H1 (cell line): ENCODE measurements at regions not wholly inside any gene's neighbourhood (a gene's known extent, or its start where the extent isn't known, plus 50 kb on each side); places are given as distances from the start of the nearest gene placed in this dataset.

ENCODE experiments used
- CTCF ChIA-PET: fragments of 300-600 bp; sonication (Branson Sonifier 250); formaldehyde crosslinking; loops from one replicate; lab custom pipeline; 2021; ENCODE audit not compliant: partially characterized antibody; lab: Charles Lee
- POLR2A ChIA-PET: fragments of 300-600 bp; sonication (Branson Sonifier 250); formaldehyde crosslinking; loops from one replicate; lab custom pipeline; 2021; ENCODE audit warnings: inconsistent platforms; ENCODE audit not compliant: partially characterized antibody; lab: Charles Lee
- DNase-seq, 2 experiments: peaks; one replicate each; pipeline versions ENCODE4 v3.0.0 to v3.0.0-alpha.2; 2010 to 2022; ENCODE audit warnings: low spot score in 2 of 2, low read depth in 1 of 2, mixed read lengths in 1 of 2
- FAIRE-seq: peaks from 2 replicates; lab custom pipeline; 2011; peaks lifted over from hg19 to GRCh38; lab: Jason Lieb, UNC
- H2AFZ ChIP-seq: 2 replicates; pipeline ENCODE4 v1.8.1; 2012; ENCODE audit warnings: low read length, inconsistent platforms
- H2AK5ac ChIP-seq: 2 replicates; pipeline ENCODE4 v1.6.1; 2013; ENCODE audit warnings: low read depth, low read length
- H2BK120ac ChIP-seq: replicated peaks from 2 replicates; pipeline ENCODE3; 2013; ENCODE audit warnings: low read depth, low read length, inconsistent platforms
- H2BK12ac ChIP-seq: 2 replicates; pipeline ENCODE4 v1.6.1; 2013; ENCODE audit warnings: low read depth, low read length
- H2BK15ac ChIP-seq: 2 replicates; pipeline ENCODE4 v1.6.1; 2013; ENCODE audit warnings: low read length
- H2BK20ac ChIP-seq: 2 replicates; pipeline ENCODE4 v1.6.1; 2013; ENCODE audit warnings: low read length
- H2BK5ac ChIP-seq: 2 replicates; pipeline ENCODE4 v1.6.1; 2013; ENCODE audit warnings: low read depth, low read length
- H3K14ac ChIP-seq: 2 replicates; pipeline ENCODE4 v1.6.1; 2013; ENCODE audit warnings: inconsistent platforms; ENCODE audit not compliant: insufficient read length
- H3K18ac ChIP-seq: 2 replicates; pipeline ENCODE4 v1.6.1; 2013; ENCODE audit warnings: low read length; ENCODE audit errors: extremely low read depth
- H3K23ac ChIP-seq: 2 replicates; pipeline ENCODE4 v1.6.1; 2013; ENCODE audit warnings: inconsistent platforms; ENCODE audit not compliant: insufficient read length
- H3K23me2 ChIP-seq: 2 replicates; pipeline ENCODE4 v1.6.1; 2013; ENCODE audit warnings: low read depth, low read length
- H3K27ac ChIP-seq: 2 replicates; pipeline ENCODE4 v1.6.1; 2011; ENCODE audit warnings: low read depth, low read length, inconsistent platforms
- H3K27me3 ChIP-seq, 4 experiments: replicated peaks in 1 of 4; 1 replicate in 1 of 4; 2 replicates in 3 of 4; pipeline versions ENCODE4 v1.6.1 to v1.8.1; 2011 to 2013; ENCODE audit warnings: low read length in 3 of 4, mild to moderate bottlenecking in 3 of 4, inconsistent platforms in 2 of 4, mixed read lengths in 2 of 4, moderate library complexity in 1 of 4; ENCODE audit not compliant: control insufficient read depth in 3 of 4, insufficient read depth in 3 of 4; ENCODE audit errors: extremely low read depth in 1 of 4
- H3K36me3 ChIP-seq, 4 experiments: 2 replicates each; pipeline versions ENCODE4 v1.6.1 to v1.8.1; 2011 to 2013; ENCODE audit warnings: mild to moderate bottlenecking in 4 of 4, low read length in 3 of 4, moderate library complexity in 2 of 4, control low read depth in 1 of 4, inconsistent platforms in 1 of 4; ENCODE audit not compliant: insufficient read depth in 4 of 4, control insufficient read depth in 2 of 4
- H3K4ac ChIP-seq: replicated peaks from 2 replicates; pipeline ENCODE3; 2013; ENCODE audit warnings: low read length, low read depth, mixed read lengths, inconsistent platforms; ENCODE audit not compliant: insufficient read length
- H3K4me1 ChIP-seq, 4 experiments: replicated peaks in 1 of 4; 1 replicate in 1 of 4; 2 replicates in 3 of 4; pipeline versions ENCODE4 v1.6.1 to v1.8.1; 2011 to 2013; ENCODE audit warnings: low read length in 3 of 4, inconsistent platforms in 2 of 4, mixed read lengths in 1 of 4; ENCODE audit not compliant: insufficient read depth in 4 of 4, control insufficient read depth in 3 of 4
- H3K4me2 ChIP-seq, 2 experiments: 2 replicates each; pipeline versions ENCODE4 v1.6.1 to v1.8.1; 2011 to 2013; ENCODE audit warnings: low read depth in 2 of 2, low read length in 2 of 2, control low read depth in 1 of 2, inconsistent platforms in 1 of 2, mild to moderate bottlenecking in 1 of 2; ENCODE audit not compliant: insufficient read depth in 1 of 2
- H3K4me3 ChIP-seq, 4 experiments: fragments of 200-600, 300-600 bp in 1 of 4; sonication (generic), shearing (Covaris generic), sonication (Bioruptor Twin) in 1 of 4; 2 replicates each; pipeline versions ENCODE4 v1.5.1 to v1.8.1; 2011 to 2016; ENCODE audit warnings: low read length in 4 of 4, low read depth in 3 of 4, control low read depth in 2 of 4, inconsistent platforms in 2 of 4, mild to moderate bottlenecking in 2 of 4, mixed read lengths in 1 of 4, moderate library complexity in 1 of 4; ENCODE audit not compliant: insufficient read depth in 2 of 4; ENCODE audit errors: extremely low read depth in 1 of 4
- H3K56ac ChIP-seq: replicated peaks from 2 replicates; pipeline ENCODE3; 2013; ENCODE audit warnings: low read depth, mild to moderate bottlenecking, mixed read lengths, low read length, inconsistent platforms; ENCODE audit not compliant: insufficient read length
- H3K79me1 ChIP-seq: 2 replicates; pipeline ENCODE4 v1.6.1; 2013; ENCODE audit warnings: low read depth, low read length, control low read depth
- H3K79me2 ChIP-seq, 2 experiments: 2 replicates each; pipeline versions ENCODE4 v1.6.1 to v1.8.1; 2012 to 2013; ENCODE audit warnings: low read length in 2 of 2, mild to moderate bottlenecking in 2 of 2, inconsistent platforms in 1 of 2; ENCODE audit not compliant: insufficient read depth in 2 of 2, control insufficient read depth in 1 of 2
- H3K9ac ChIP-seq, 4 experiments: replicated peaks in 1 of 4; 1 replicate in 1 of 4; 2 replicates in 3 of 4; pipeline versions ENCODE4 v1.6.1 to v1.8.1; 2011 to 2013; ENCODE audit warnings: low read depth in 3 of 4, low read length in 3 of 4, control low read depth in 2 of 4, mild to moderate bottlenecking in 2 of 4, moderate library complexity in 2 of 4, inconsistent platforms in 1 of 4; ENCODE audit errors: extremely low read depth in 1 of 4
- H3K9me3 ChIP-seq, 2 experiments: 2 replicates each; pipeline versions ENCODE4 v1.6.1 to v1.8.1; 2012 to 2013; ENCODE audit warnings: mild to moderate bottlenecking in 2 of 2, moderate library complexity in 2 of 2, control low read depth in 1 of 2, inconsistent platforms in 1 of 2, low read depth in 1 of 2, low read length in 1 of 2, mixed read lengths in 1 of 2; ENCODE audit not compliant: insufficient read depth in 2 of 2
- H4K20me1 ChIP-seq, 2 experiments: replicated peaks in 1 of 2; 2 replicates each; pipeline versions ENCODE3 to v1.8.1; 2011 to 2013; ENCODE audit warnings: inconsistent platforms in 2 of 2, low read length in 2 of 2, mild to moderate bottlenecking in 1 of 2; ENCODE audit not compliant: insufficient read depth in 2 of 2, control insufficient read depth in 1 of 2
- H4K5ac ChIP-seq: 2 replicates; pipeline ENCODE4 v1.6.1; 2013; ENCODE audit warnings: low read length, low read depth, mixed read lengths, inconsistent platforms; ENCODE audit not compliant: insufficient read length
- H4K8ac ChIP-seq: 2 replicates; pipeline ENCODE4 v1.8.0; 2013; ENCODE audit warnings: mild to moderate bottlenecking, moderate library complexity, low read length, inconsistent platforms; ENCODE audit not compliant: insufficient read depth; ENCODE audit errors: extremely low read depth
- H4K91ac ChIP-seq: replicated peaks from 2 replicates; pipeline ENCODE3; 2013; ENCODE audit warnings: low read length, mixed read lengths, inconsistent platforms; ENCODE audit not compliant: insufficient read length
- BRCA1 ChIP-seq: IDR thresholded peaks from 2 replicates; pipeline ENCODE4 v1.6.1; 2012; ENCODE audit warnings: low read depth, low read length, improper control_type of control experiment
- EZH2 ChIP-seq: fragments of 200-600 bp; sonication (generic); IDR thresholded peaks from 2 replicates; pipeline ENCODE4 v1.7.1; 2012; ENCODE audit warnings: low read depth, mild to moderate bottlenecking, moderate library complexity, low read length, inconsistent platforms; ENCODE audit not compliant: severe bottlenecking
- FOSL1 ChIP-seq: IDR thresholded peaks from 2 replicates; pipeline ENCODE4 v1.6.1; 2011; ENCODE audit warnings: mild to moderate bottlenecking, low read depth, low read length, moderate library complexity; ENCODE audit not compliant: insufficient read depth
- GTF2F1 ChIP-seq: IDR thresholded peaks from 2 replicates; pipeline ENCODE4 v1.6.1; 2012; ENCODE audit warnings: low read depth, low read length, improper control_type of control experiment, borderline replicate concordance
- HDAC2 ChIP-seq, 2 experiments: fragments of 300-600 bp in 1 of 2; sonication (generic) in 1 of 2; IDR thresholded peaks; 2 replicates each; pipeline ENCODE4 v1.6.1; 2011 to 2012; ENCODE audit warnings: low read depth in 2 of 2, low read length in 2 of 2, mild to moderate bottlenecking in 2 of 2, moderate library complexity in 2 of 2, borderline replicate concordance in 1 of 2, inconsistent platforms in 1 of 2
- JUN ChIP-seq: IDR thresholded peaks from 2 replicates; pipeline ENCODE4 v1.6.1; 2011; ENCODE audit warnings: low read depth, mild to moderate bottlenecking, improper control_type of control experiment, low read length
- KDM5A ChIP-seq: fragments of 200-600 bp; IDR thresholded peaks from 2 replicates; pipeline ENCODE4 v1.7.1; 2012; ENCODE audit warnings: mild to moderate bottlenecking, low read length, inconsistent platforms, mixed read lengths
- NRF1 ChIP-seq: IDR thresholded peaks from 2 replicates; pipeline ENCODE4 v1.6.1; 2011; ENCODE audit warnings: mild to moderate bottlenecking, low read depth, low read length, improper control_type of control experiment
- POLR2AphosphoS5 ChIP-seq: IDR thresholded peaks from 2 replicates; pipeline ENCODE4 v1.6.1; 2011; ENCODE audit warnings: low read depth, low read length
- SIX5 ChIP-seq: IDR thresholded peaks from 2 replicates; pipeline ENCODE4 v1.6.1; 2011; ENCODE audit warnings: mild to moderate bottlenecking, low read depth, low read length
- SP4 ChIP-seq: IDR thresholded peaks from 2 replicates; pipeline ENCODE4 v1.6.1; 2012; ENCODE audit warnings: low read length, inconsistent platforms
- TBP ChIP-seq: IDR thresholded peaks from 2 replicates; pipeline ENCODE4 v1.6.1; 2011; ENCODE audit warnings: low read depth, low read length, improper control_type of control experiment
- TCF12 ChIP-seq: IDR thresholded peaks from 2 replicates; pipeline ENCODE4 v1.6.1; 2011; ENCODE audit warnings: low read depth, mild to moderate bottlenecking, low read length
- WGBS, 2 experiments: shearing (Covaris generic) in 1 of 2; methylation state at CpG; one replicate each; pipeline versions ENCODE4 v1.1.6 to v1.1.7; 2013 to 2015; ENCODE audit warnings: low lambda C conversion rate in 2 of 2, mixed read lengths in 2 of 2, inconsistent platforms in 1 of 2, low coverage in 1 of 2, missing lambda C conversion rate in 1 of 2; ENCODE audit not compliant: insufficient replicate concordance in 2 of 2, insufficient coverage in 1 of 2, insufficient read length in 1 of 2; ENCODE audit errors: extremely low coverage in 1 of 2, missing lambda C conversion rate in 1 of 2; 5-methylcytosine and 5-hydroxymethylcytosine counted together
- TF ChIP-seq, protein P1 (sequence below): IDR thresholded peaks from 2 replicates; pipeline ENCODE4 v1.6.1; 2012; ENCODE audit warnings: inconsistent platforms

DNA sequence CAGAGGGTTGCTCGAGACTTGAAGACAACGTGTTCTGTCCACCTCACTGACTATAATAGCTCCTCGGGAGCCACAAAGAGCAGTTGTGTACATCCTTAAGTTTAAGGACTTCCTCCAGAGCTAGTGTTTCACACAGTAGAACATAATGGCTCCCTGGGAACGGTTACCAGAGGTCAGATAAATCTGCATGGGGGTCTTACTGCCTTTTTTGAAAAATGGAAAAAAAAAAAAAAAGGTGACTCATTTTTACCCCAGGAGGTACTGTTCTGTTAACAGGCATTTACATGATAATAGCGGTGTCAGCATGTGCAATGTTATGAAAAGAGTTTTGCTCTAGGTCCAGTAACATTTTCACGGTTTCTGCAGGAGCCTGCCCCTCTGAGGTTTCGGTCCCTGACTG is 498.9 kb upstream of the WWC1 start:
- WGBS, 2 experiments, result 40% methylated on average over 7 of the region's 7 CpGs; no CpG with 5 or more reads in 1 of the 2 experiments
- Histone ChIP-seq H3K4ac (no peak overlapping the region), H2AFZ (no peak overlapping the region), H3K18ac (no peak overlapping the region), H2BK120ac (no peak overlapping the region), H3K14ac (no peak overlapping the region), H3K4me2 (peak overlapping the region; percentile 4 to 42; a peak in 2 of 4 replicates), H4K8ac (no peak overlapping the region), H3K27ac (no peak overlapping the region), H4K91ac (no peak overlapping the region), H3K79me1 (no peaks in the 10 kb centered on the region), H2BK5ac (no peak overlapping the region; the same call in 1 of the 2 replicates), H3K9ac (no peak overlapping the region), H4K5ac (no peak overlapping the region), H3K36me3 (no peaks in the 10 kb centered on the region), H2BK15ac (no peak overlapping the region), H3K9me3 (no peaks in the 10 kb centered on the region), H2AK5ac (no peak overlapping the region), H3K4me1 (peaks cover 4 to 12% (median 7%) of the 10 kb centered on the region in 4 experiments; a peak in 6 of 7 replicates), H3K4me3 (peak overlapping the region in 1 of 4 experiments; percentile 18; a peak in 1 of 8 replicates), H3K79me2 (no peaks in the 10 kb centered on the region), H3K27me3 (no peaks in the 10 kb centered on the region; a peak in 1 of 7 replicates), H3K23me2 (no peaks in the 10 kb centered on the region; the same call in 1 of the 2 replicates), H2BK12ac (peak overlapping the region; percentile 91), H4K20me1 (no peaks in the 10 kb centered on the region), H3K56ac (no peak overlapping the region), H2BK20ac (no peak overlapping the region), H3K23ac (no peak overlapping the region)
- FAIRE-seq, result peak; percentile 50
- CTCF ChIA-PET, result interaction anchor here (0.5 to 1.1 kb wide), 6 partner anchors 10 to 254 kb away, joined by 3 read pairs; no protein-coding TSS in a partner anchor
- no peak for DNase-seq
- POLR2A ChIA-PET, result interaction anchor here (0.7 to 1.7 kb wide), 4 partner anchors 9 to 40 kb away, joined by 3 to 6 read pairs (median 4); no protein-coding TSS in a partner anchor
- no peak for TF ChIP-seq TCF12
- no peak for TF ChIP-seq EZH2
- TF ChIP-seq, protein P1, sequence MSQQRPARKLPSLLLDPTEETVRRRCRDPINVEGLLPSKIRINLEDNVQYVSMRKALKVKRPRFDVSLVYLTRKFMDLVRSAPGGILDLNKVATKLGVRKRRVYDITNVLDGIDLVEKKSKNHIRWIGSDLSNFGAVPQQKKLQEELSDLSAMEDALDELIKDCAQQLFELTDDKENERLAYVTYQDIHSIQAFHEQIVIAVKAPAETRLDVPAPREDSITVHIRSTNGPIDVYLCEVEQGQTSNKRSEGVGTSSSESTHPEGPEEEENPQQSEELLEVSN, result no peak
- no peak for TF ChIP-seq TBP
- no peak for TF ChIP-seq POLR2AphosphoS5
- TF ChIP-seq SIX5, result no peak
- no peak for TF ChIP-seq GTF2F1
- TF ChIP-seq KDM5A, result no peak
- TF ChIP-seq NRF1, result no peak
- no peak for TF ChIP-seq SP4
- no peak for TF ChIP-seq FOSL1
- peak; percentile 75; the same call in 1 of the 2 replicates for TF ChIP-seq JUN
- TF ChIP-seq HDAC2 (IDR thresholded peaks at IDR 0.05; ENCODE audit: borderline replicate concordance in 1 of 2, low read depth in 2 of 2, low read length in 2 of 2), result 0 out of 4 replicates have a peak, but pooled peaks of 1 of the 2 experiments have one; percentile 3
- TF ChIP-seq BRCA1, result no peak
